Prostate gland (tissue), 2 donors: ENCODE measurements at regions not wholly inside any gene's neighbourhood (a gene's known extent, or its start where the extent isn't known, plus 50 kb on each side); places are given as distances from the start of the nearest gene placed in this dataset.
"Not testable (repeated sequence)": the region's sequence is repeated elsewhere in the genome, so short reads cannot be mapped to it uniquely, and the experiment has no call there.

Experiments
- DNase-seq: peaks from one replicate; pipeline ENCODE4 v3.0.0-alpha.2; 2019; ENCODE audit warnings: low spot score
- H3K27ac ChIP-seq, 2 donors: fragments of 200-600 bp; sonication (generic); 2 replicates each; pipeline ENCODE4 v1.5.1; 2017 to 2019
- H3K27me3 ChIP-seq: fragments of 200-600 bp; sonication (generic); replicated peaks from 2 replicates; pipeline ENCODE4 v1.5.1; 2019; ENCODE audit not compliant: insufficient read depth
- H3K36me3 ChIP-seq, 2 donors: fragments of 200-600 bp; sonication (generic); 1 replicate in 1 of 2; 2 replicates in 1 of 2; pipeline versions ENCODE4 v1.5.1 to v1.8.1; 2017 to 2019
- H3K4me1 ChIP-seq: fragments of 200-600 bp; sonication (generic); replicated peaks from 2 replicates; pipeline ENCODE4 v1.5.1; 2019
- H3K4me3 ChIP-seq, 2 donors: fragments of 200-600 bp; sonication (generic); 2 replicates each; pipeline ENCODE4 v1.5.1; 2017 to 2019
- H3K9me3 ChIP-seq: fragments of 200-600 bp; sonication (generic); 2 replicates; pipeline ENCODE4 v1.5.1; 2017
- POLR2A ChIP-seq: fragments of 450-650 bp; IDR thresholded peaks from one replicate; pipeline ENCODE4 v1.6.1; 2016; ENCODE audit warnings: antibody characterized with exemption, mild to moderate bottlenecking
- POLR2AphosphoS5 ChIP-seq: sonication (generic); formaldehyde crosslinking; IDR thresholded peaks from one replicate; pipeline ENCODE4 v1.6.1; 2017; ENCODE audit warnings: antibody characterized with exemption
- WGBS: methylation state at CpG from one replicate; pipeline ENCODE4 v1.1.5; 2018; 5-methylcytosine and 5-hydroxymethylcytosine counted together
- intact Hi-C: fragments of 100-400 bp; cut with DNase I; formaldehyde crosslinking; loops from one replicate; pipeline ENCODE4 v1.14.2; 2022
- TF ChIP-seq, protein P1 (sequence below), 4 experiments: fragments of 200-600 bp in 2 of 4; fragments of 450-650 bp in 2 of 4; sonication (generic) in 2 of 4; IDR thresholded peaks; 1 replicate in 3 of 4; 2 replicates in 1 of 4; pipeline ENCODE4 v1.5.1; 2016 to 2019; ENCODE audit warnings: antibody characterized with exemption in 4 of 4, mild to moderate bottlenecking in 2 of 4, moderate library complexity in 2 of 4

DNA sequence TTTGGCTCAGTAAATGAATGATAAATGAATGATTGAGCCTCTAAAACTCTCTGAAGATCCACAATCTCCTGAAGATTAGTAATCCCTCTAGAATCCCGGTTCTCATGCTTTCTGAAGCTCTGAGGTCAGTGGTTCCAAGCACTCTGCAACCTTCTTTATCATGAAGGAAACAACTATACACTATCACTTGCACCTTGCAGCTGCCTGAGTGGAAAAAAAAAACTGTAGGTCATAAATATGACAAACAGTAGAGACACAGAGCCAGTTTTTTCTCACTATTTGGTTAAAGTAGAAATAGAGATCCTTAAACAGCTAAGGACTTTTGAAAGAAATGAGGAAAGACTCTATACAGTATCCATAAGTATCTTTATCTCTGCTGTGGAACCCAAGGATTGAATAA lies 122.0 kb upstream of the CRBN start:
- no peaks in the 10 kb centered on the region for H3K36me3 ChIP-seq
- no peaks in the 10 kb centered on the region for H3K4me1 ChIP-seq
- TF ChIP-seq, protein P1, sequence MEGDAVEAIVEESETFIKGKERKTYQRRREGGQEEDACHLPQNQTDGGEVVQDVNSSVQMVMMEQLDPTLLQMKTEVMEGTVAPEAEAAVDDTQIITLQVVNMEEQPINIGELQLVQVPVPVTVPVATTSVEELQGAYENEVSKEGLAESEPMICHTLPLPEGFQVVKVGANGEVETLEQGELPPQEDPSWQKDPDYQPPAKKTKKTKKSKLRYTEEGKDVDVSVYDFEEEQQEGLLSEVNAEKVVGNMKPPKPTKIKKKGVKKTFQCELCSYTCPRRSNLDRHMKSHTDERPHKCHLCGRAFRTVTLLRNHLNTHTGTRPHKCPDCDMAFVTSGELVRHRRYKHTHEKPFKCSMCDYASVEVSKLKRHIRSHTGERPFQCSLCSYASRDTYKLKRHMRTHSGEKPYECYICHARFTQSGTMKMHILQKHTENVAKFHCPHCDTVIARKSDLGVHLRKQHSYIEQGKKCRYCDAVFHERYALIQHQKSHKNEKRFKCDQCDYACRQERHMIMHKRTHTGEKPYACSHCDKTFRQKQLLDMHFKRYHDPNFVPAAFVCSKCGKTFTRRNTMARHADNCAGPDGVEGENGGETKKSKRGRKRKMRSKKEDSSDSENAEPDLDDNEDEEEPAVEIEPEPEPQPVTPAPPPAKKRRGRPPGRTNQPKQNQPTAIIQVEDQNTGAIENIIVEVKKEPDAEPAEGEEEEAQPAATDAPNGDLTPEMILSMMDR (IDR thresholded peaks at IDR 0.05) = no peak
- TF ChIP-seq POLR2A (no peak), POLR2AphosphoS5 (no peak)
- H3K9me3 ChIP-seq = no peaks in the 10 kb centered on the region
- no peak overlapping the region for H3K27ac ChIP-seq
- no peak for DNase-seq
- no peak overlapping the region for H3K4me3 ChIP-seq
- WGBS = 80% methylated on average over 1 of the region's 1 CpG
- intact Hi-C loops = no loop called here
- no peaks in the 10 kb centered on the region for H3K27me3 ChIP-seq

DNA sequence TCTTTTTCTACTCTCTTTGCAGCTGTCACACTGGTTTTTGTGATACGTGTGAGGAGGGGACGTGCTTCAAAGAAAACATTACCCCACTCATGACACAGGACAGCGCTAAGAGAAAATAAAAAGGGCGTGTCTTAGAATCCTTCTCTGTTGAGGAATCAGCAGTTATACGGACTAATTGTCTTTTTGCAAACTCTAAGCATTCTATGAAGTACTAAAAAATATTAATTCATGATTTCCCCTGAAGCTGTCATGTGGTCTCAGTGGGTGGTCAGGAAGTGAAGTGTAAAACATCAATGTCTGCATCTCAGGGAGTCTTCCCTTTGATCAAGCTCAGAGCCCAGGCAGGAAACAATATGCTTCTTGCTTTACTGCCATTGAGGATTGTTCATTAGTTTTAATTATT lies 117.5 kb upstream of the CRBN start:
- TF ChIP-seq POLR2AphosphoS5 = no peak
- TF ChIP-seq, protein P1 (IDR thresholded peaks at IDR 0.05) = no peak
- no peak for TF ChIP-seq POLR2A
- WGBS = 69% methylated on average over 5 of the region's 5 CpGs
- intact Hi-C loops = no loop called here
- Histone ChIP-seq H3K9me3 (no peaks in the 10 kb centered on the region), H3K4me1 (no peaks in the 10 kb centered on the region), H3K27ac (no peak overlapping the region), H3K4me3 (no peak overlapping the region), H3K36me3 (no peaks in the 10 kb centered on the region), H3K27me3 (no peaks in the 10 kb centered on the region)
- no peak for DNase-seq

DNA sequence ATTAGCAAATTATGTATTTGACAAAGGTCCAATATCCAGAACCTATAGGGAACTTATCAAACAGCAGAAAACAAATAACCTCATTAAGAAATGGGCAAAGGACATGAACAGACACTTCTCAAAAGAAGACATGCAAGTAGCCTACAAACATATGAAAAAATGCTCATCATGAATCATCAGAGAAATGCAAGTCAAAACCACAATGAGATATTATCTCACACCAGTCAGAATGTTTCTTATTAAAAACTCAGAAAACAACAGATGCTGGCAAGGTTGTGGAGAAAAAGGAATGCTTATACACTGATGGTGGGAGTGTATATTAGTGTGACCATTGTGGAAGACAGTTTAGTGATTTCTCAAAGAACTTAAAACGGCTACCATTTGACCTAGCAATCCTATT lies 116.1 kb upstream of the CRBN start:
- no peaks in the 10 kb centered on the region for H3K4me1 ChIP-seq
- DNase-seq = no peak
- TF ChIP-seq POLR2A = no peak
- TF ChIP-seq POLR2AphosphoS5 = no peak
- TF ChIP-seq, protein P1 (IDR thresholded peaks at IDR 0.05) = no peak
- H3K36me3 ChIP-seq = no peaks in the 10 kb centered on the region
- WGBS = 90% methylated on average over 1 of the region's 1 CpG
- no peak overlapping the region for H3K27ac ChIP-seq
- H3K4me3 ChIP-seq = no peak overlapping the region
- H3K9me3 ChIP-seq = no peaks in the 10 kb centered on the region
- intact Hi-C loops = no loop called here
- H3K27me3 ChIP-seq = no peaks in the 10 kb centered on the region

DNA sequence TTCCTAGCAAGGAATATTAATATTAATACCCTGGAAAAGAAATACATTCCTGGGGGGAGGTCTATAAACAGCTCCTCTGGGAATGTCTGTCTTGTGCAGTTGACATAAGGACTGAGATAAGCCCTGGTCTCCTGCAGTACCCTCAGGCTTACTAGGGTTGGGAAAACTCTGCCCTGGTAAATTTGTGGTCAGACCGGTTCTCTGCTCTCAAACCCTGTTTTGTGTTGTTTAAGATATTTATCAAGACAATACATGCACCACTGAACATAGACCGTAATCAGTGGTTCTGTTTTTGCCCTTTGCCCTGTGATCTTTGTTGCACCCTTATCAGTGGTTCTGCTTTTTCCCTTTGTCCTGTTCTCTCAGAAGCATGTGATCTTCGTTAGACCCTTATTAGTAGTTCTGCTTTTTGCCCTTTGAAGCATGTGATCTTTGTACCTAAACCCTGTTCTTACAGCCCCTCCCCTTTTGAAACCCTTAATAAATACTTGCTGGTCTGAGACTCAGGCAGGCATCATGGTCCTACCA lies 112.3 kb upstream of the CRBN start:
- H3K36me3 ChIP-seq, DNase-seq, H3K4me1 ChIP-seq, H3K27me3 ChIP-seq, H3K27ac ChIP-seq, intact Hi-C loops, H3K4me3 ChIP-seq, H3K9me3 ChIP-seq: not testable (repeated sequence)
- 62% methylated on average over 3 of the region's 3 CpGs for WGBS

DNA sequence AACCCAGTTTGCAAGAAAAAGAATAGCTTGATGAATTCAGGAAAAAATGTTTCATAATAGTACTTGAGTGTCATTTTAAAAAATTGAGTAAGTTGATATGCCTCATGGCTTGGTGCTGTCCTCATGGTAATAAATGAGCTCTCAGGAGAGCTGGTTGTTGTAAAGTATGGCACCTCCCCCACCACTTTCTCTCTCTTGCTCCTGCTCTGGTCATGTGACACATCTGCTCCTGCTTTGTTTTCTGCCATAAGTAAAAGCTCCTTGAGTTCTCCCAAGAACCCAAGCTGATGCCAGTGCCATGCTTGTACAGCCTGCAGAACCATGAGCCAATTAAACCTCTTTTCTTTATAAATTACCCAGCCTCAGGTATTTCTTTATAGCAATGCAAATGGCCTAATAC lies 108.8 kb upstream of the CRBN start:
- Histone ChIP-seq H3K4me1 (no peaks in the 10 kb centered on the region), H3K36me3 (no peaks in the 10 kb centered on the region), H3K4me3 (no peak overlapping the region), H3K27me3 (no peaks in the 10 kb centered on the region), H3K27ac (no peak overlapping the region), H3K9me3 (no peaks in the 10 kb centered on the region)
- DNase-seq = no peak
- TF ChIP-seq POLR2A (no peak), POLR2AphosphoS5 (no peak)
- TF ChIP-seq, protein P1 (IDR thresholded peaks at IDR 0.05) = no peak
- intact Hi-C loops = no loop called here
